ENCODE measurements at regions not wholly inside any gene's neighbourhood (a gene's known extent, or its start where the extent isn't known, plus 50 kb on each side); places are given as distances from the start of the nearest gene placed in this dataset.

DNA sequence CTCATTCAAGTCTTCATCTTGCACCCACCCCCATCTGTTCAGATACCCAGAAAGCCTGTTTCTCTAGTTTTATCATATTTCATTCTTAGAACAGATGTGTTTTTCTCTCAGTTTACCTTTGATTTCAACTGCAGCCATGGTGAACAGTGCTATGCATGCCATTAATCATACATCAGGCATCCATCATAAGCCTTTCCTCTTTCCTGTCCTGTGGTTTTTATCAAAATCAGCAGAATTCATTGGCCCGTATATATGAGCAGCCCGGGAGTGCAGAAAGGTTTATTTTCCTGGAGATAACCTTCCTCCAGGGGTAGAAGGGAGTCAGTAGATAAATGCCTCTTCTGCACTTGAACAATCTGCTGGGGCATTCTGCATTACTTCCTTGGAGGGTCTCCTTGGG is 65.7 kb downstream of the IL21 start:
- TF ChIP-seq, protein P1, sequence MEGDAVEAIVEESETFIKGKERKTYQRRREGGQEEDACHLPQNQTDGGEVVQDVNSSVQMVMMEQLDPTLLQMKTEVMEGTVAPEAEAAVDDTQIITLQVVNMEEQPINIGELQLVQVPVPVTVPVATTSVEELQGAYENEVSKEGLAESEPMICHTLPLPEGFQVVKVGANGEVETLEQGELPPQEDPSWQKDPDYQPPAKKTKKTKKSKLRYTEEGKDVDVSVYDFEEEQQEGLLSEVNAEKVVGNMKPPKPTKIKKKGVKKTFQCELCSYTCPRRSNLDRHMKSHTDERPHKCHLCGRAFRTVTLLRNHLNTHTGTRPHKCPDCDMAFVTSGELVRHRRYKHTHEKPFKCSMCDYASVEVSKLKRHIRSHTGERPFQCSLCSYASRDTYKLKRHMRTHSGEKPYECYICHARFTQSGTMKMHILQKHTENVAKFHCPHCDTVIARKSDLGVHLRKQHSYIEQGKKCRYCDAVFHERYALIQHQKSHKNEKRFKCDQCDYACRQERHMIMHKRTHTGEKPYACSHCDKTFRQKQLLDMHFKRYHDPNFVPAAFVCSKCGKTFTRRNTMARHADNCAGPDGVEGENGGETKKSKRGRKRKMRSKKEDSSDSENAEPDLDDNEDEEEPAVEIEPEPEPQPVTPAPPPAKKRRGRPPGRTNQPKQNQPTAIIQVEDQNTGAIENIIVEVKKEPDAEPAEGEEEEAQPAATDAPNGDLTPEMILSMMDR (IDR thresholded peaks at IDR 0.05; ENCODE audit: borderline replicate concordance, extremely low read depth, insufficient read depth), result no peak
- DNase-seq, result no peak
- H3K4me3 ChIP-seq (ENCODE audit: low read length in 3 of 3), result no peak overlapping the region
- no peaks in the 10 kb centered on the region for H3K36me3 ChIP-seq (ENCODE audit: control insufficient read depth in 2 of 3, insufficient read depth in 3 of 3, low read length in 3 of 3)
- no peak overlapping the region for H3K27ac ChIP-seq (ENCODE audit: low read depth in 2 of 2, low read length in 2 of 2)
- no peaks in the 10 kb centered on the region for H3K4me1 ChIP-seq (ENCODE audit: control insufficient read depth in 2 of 3, insufficient read depth in 2 of 3, low read depth in 1 of 3, low read length in 3 of 3)
- no peak overlapping the region for H3K9ac ChIP-seq (ENCODE audit: low read length in 3 of 3)
- intact Hi-C loops (cut with DNase I), result no loop called here
- H3K27me3 ChIP-seq (ENCODE audit: control insufficient read depth, insufficient read depth, low read length), result no peaks in the 10 kb centered on the region
- no peak for FAIRE-seq
- H3K9me3 ChIP-seq (ENCODE audit: control insufficient read depth in 2 of 3, insufficient read depth in 1 of 3, low read length in 3 of 3), result no peaks in the 10 kb centered on the region

DNA sequence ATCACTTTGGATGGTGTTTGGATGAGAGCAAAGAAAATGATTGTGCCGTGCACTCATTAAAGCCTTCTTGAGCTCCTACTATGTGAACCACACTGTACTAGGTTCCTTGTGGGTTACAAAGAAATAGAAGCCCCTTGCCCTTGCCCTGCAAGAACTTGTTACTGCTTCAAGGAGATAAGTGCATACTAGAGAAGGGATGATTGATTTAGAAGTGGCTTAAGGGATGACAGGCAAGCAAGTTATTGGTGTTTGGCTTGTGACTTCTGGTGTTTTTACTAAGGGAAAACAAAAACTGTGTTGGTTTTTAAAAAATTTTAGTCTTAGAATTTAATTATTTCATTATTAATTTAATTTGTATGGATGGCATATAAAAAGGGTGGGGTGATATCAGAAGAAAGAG is 67.4 kb downstream of the IL21 start:
- Histone ChIP-seq H3K27ac (ENCODE audit: low read depth in 2 of 2, low read length in 2 of 2) (no peak overlapping the region), H3K4me3 (ENCODE audit: low read length in 3 of 3) (no peak overlapping the region), H3K36me3 (ENCODE audit: control insufficient read depth in 2 of 3, insufficient read depth in 3 of 3, low read length in 3 of 3) (no peaks in the 10 kb centered on the region), H3K27me3 (ENCODE audit: control insufficient read depth, insufficient read depth, low read length) (no peaks in the 10 kb centered on the region), H3K9ac (ENCODE audit: low read length in 3 of 3) (no peak overlapping the region), H3K9me3 (ENCODE audit: control insufficient read depth in 2 of 3, insufficient read depth in 1 of 3, low read length in 3 of 3) (no peaks in the 10 kb centered on the region), H3K4me1 (ENCODE audit: control insufficient read depth in 2 of 3, insufficient read depth in 2 of 3, low read depth in 1 of 3, low read length in 3 of 3) (no peaks in the 10 kb centered on the region)
- intact Hi-C loops (cut with DNase I), result no loop called here
- no peak for DNase-seq
- no peak for FAIRE-seq
- TF ChIP-seq, protein P1 (IDR thresholded peaks at IDR 0.05; ENCODE audit: borderline replicate concordance, extremely low read depth, insufficient read depth), result no peak

- FAIRE-seq (no peak), DNase-seq (no peak)
- H3K9me3 ChIP-seq (ENCODE audit: control insufficient read depth in 2 of 3, insufficient read depth in 1 of 3, low read length in 3 of 3), result no peaks in the 10 kb centered on the region
- no peak overlapping the region for H3K27ac ChIP-seq (ENCODE audit: low read depth in 2 of 2, low read length in 2 of 2)
- TF ChIP-seq, protein P1 (IDR thresholded peaks at IDR 0.05; ENCODE audit: borderline replicate concordance, extremely low read depth, insufficient read depth), result no peak
- H3K4me1 ChIP-seq (ENCODE audit: control insufficient read depth in 2 of 3, insufficient read depth in 2 of 3, low read depth in 1 of 3, low read length in 3 of 3), result no peaks in the 10 kb centered on the region
- no peak overlapping the region for H3K4me3 ChIP-seq (ENCODE audit: low read length in 3 of 3)
- H3K36me3 ChIP-seq (ENCODE audit: control insufficient read depth in 2 of 3, insufficient read depth in 3 of 3, low read length in 3 of 3), result no peaks in the 10 kb centered on the region
- H3K9ac ChIP-seq (ENCODE audit: low read length in 3 of 3), result no peak overlapping the region
- intact Hi-C loops (cut with DNase I), result no loop called here
- H3K27me3 ChIP-seq (ENCODE audit: control insufficient read depth, insufficient read depth, low read length), result no peaks in the 10 kb centered on the region
These were observed 68.0 kb downstream of the IL21 start for GRCh38 chr4:122552898-122553297.

DNA sequence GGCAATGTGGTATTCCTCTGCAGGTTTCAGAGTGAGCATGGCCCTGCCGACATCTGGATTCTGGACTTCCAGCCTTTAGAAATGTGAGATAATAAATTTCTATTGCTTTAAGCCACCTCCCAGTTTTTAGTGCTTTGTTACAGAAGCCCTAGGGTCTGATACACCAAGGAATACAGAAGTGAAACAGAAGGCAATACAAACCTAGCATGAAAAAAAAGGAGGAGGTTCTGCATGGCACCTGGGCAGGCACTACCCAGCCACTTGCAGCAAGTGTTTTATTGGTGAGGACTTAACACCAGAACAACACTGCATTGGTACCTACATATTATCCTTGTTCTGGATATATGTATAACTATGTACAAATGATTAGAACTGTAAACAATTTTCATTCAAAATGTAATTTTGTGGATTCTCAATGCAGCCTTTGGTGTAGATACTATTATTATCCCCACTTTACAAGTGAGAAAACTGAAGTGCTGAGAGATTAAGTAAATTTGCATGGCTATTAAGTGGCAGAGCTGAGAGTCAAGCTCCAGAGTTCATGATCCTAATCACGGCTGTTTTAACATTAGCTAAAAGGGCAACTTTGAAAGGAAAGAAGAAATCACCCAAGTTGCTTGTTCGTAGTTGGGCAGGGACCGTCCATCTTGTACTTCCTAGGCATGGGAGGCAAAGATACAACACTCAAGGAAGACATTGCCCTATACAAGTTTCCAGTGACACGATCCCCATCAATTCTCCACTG is 71.8 kb downstream of the IL21 start:
- Histone ChIP-seq H3K27ac (ENCODE audit: low read depth in 2 of 2, low read length in 2 of 2) (no peak overlapping the region), H3K9me3 (ENCODE audit: control insufficient read depth in 2 of 3, insufficient read depth in 1 of 3, low read length in 3 of 3) (no peaks in the 10 kb centered on the region), H3K4me1 (ENCODE audit: control insufficient read depth in 2 of 3, insufficient read depth in 2 of 3, low read depth in 1 of 3, low read length in 3 of 3) (no peaks in the 10 kb centered on the region), H3K27me3 (ENCODE audit: control insufficient read depth, insufficient read depth, low read length) (no peaks in the 10 kb centered on the region), H3K4me3 (ENCODE audit: low read length in 3 of 3) (no peak overlapping the region), H3K9ac (ENCODE audit: low read length in 3 of 3) (no peak overlapping the region), H3K36me3 (ENCODE audit: control insufficient read depth in 2 of 3, insufficient read depth in 3 of 3, low read length in 3 of 3) (no peaks in the 10 kb centered on the region)
- DNase-seq (no peak), FAIRE-seq (no peak)
- intact Hi-C loops (cut with DNase I), result no loop called here
- TF ChIP-seq, protein P1 (IDR thresholded peaks at IDR 0.05; ENCODE audit: borderline replicate concordance, extremely low read depth, insufficient read depth), result no peak
